ENCODE measurements at regions not wholly inside any gene's neighbourhood (a gene's known extent, or its start where the extent isn't known, plus 50 kb on each side); places are given as distances from the start of the nearest gene placed in this dataset.

DNA sequence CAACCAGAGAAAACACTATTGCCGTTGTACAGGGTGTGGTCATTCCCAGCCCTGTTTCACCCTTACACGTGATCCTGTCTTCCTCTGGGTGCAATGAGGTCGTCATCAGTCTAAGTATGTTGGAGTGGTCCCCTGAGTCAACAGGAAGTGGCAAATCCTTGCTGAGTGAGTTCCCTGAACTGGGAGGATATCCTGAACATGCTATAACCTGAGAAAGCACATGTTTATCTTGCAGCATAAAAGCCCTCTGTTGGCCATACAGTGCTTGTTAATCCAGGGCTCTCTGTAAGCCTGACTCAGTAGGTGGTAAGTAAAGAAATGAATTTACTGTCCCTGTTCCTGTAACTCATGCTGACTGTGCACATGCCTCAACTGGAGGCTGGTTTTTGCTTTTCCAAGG, 477.8 kb upstream of the RGMA start:
- no peaks in the 10 kb centered on the region for H3K4me1 ChIP-seq (ENCODE audit: control insufficient read depth, insufficient read depth, low read length)
- no peak overlapping the region for H3K23ac ChIP-seq (ENCODE audit: low read depth, low read length)
- H2AFZ ChIP-seq (replicated peaks; ENCODE audit: low read length, poor library complexity): no peak overlapping the region
- no peak overlapping the region for H4K91ac ChIP-seq (ENCODE audit: insufficient read depth, low read depth, low read length)
- dilution Hi-C loops (cut with HindIII; ENCODE audit: low sequenced_read_pairs, unreplicated experiment): no loop called here
- ATAC-seq (ENCODE audit: low read depth) (no peak), DNase-seq (no peak)
- no peak overlapping the region for H3K4me3 ChIP-seq (ENCODE audit: insufficient read depth, low read depth, low read length)
- H3K4me2 ChIP-seq (ENCODE audit: low read depth, low read length): no peak overlapping the region
- H3K27ac ChIP-seq (ENCODE audit: insufficient read depth, low read length): no peak overlapping the region
- no peaks in the 10 kb centered on the region for H3K27me3 ChIP-seq (ENCODE audit: control insufficient read depth, insufficient read depth, low read length)
- H3K14ac ChIP-seq (replicated peaks; ENCODE audit: low read depth, low read length): no peak overlapping the region
- no peak overlapping the region for H3K56ac ChIP-seq (ENCODE audit: extremely low read depth, insufficient read depth, low read length)
- H2BK120ac ChIP-seq (ENCODE audit: low read depth, low read length): no peak overlapping the region
- in situ Hi-C loops (cut with MboI; ENCODE audit: low sequenced_read_pairs): no loop called here
- no peak overlapping the region for H2BK15ac ChIP-seq (ENCODE audit: low read depth, low read length)
- no peak overlapping the region for H2BK20ac ChIP-seq (ENCODE audit: low read depth, low read length)
- ChIA-PET CTCF (no interaction called here), POLR2A (ENCODE audit: unreplicated experiment) (no interaction called here)
- H2BK5ac ChIP-seq (ENCODE audit: low read depth, low read length, poor library complexity, severe bottlenecking): no peak overlapping the region
- WGBS, 2 experiments (ENCODE audit: extremely low coverage in 2 of 2, insufficient read length in 1 of 2): 20% methylated on average over 1 of the region's 3 CpGs; no CpG with 5 or more reads in 1 of the 2 experiments
- no TSS peak for BruUV-seq (replicated peaks)
- H2AK9ac ChIP-seq (replicated peaks; ENCODE audit: low read depth, low read length, poor library complexity): no peak overlapping the region
- H2AK5ac ChIP-seq (ENCODE audit: low read depth, low read length): no peak overlapping the region
- H4K5ac ChIP-seq (ENCODE audit: low read depth, low read length): no peak overlapping the region
- intact Hi-C loops (cut with micrococcal nuclease): no loop called here
- no peak overlapping the region for H3K9ac ChIP-seq (ENCODE audit: low read depth, low read length)
- no peaks in the 10 kb centered on the region for H3K36me3 ChIP-seq (ENCODE audit: control insufficient read depth, insufficient read depth, low read length)
- TF ChIP-seq SMC3 (IDR thresholded peaks at IDR 0.05; ENCODE audit: low read depth, low read length): no peak
- no peak for TF ChIP-seq POLR2A (IDR thresholded peaks at IDR 0.05; ENCODE audit: low read depth, low read length)
- H4K8ac ChIP-seq (ENCODE audit: low read depth in 2 of 2, low read length in 2 of 2): no peak overlapping the region
- no peak overlapping the region for H3K4ac ChIP-seq (ENCODE audit: low read depth, low read length)
- peaks cover 20% of the 10 kb centered on the region for H3K9me3 ChIP-seq (ENCODE audit: control insufficient read depth, insufficient read depth, low read length)
- no peaks in the 10 kb centered on the region for H4K20me1 ChIP-seq (ENCODE audit: insufficient read depth, low read length)
- no peak overlapping the region for H3K18ac ChIP-seq (ENCODE audit: low read depth, low read length)
- no peaks in the 10 kb centered on the region for H3K79me1 ChIP-seq (ENCODE audit: low read depth in 1 of 2, low read length in 2 of 2)
- H3K9me1 ChIP-seq (ENCODE audit: insufficient read depth, low read length): no peaks in the 10 kb centered on the region
